Progenitor cell of endocrine pancreas (in vitro differentiated cells): ENCODE measurements at regions not wholly inside any gene's neighbourhood (a gene's known extent, or its start where the extent isn't known, plus 50 kb on each side); places are given as distances from the start of the nearest gene placed in this dataset.

Experiments
- DNase-seq: peaks from one replicate; pipeline ENCODE4 v3.0.0; 2021; ENCODE audit warnings: low spot score; ENCODE audit not compliant: unreplicated experiment
- H3K27ac Mint-ChIP-seq: 2 replicates; pipeline ENCODE4 v1.8.0; 2021; ENCODE audit warnings: mild to moderate bottlenecking, moderate library complexity, mixed read lengths
- H3K27me3 Mint-ChIP-seq: 2 replicates; pipeline ENCODE4 v1.8.0; 2021; ENCODE audit warnings: mixed read lengths
- H3K36me3 Mint-ChIP-seq: 2 replicates; pipeline ENCODE4 v1.8.0; 2022; ENCODE audit warnings: mixed read lengths; ENCODE audit not compliant: insufficient read depth
- H3K4me1 Mint-ChIP-seq: 2 replicates; pipeline ENCODE4 v1.8.0; 2021; ENCODE audit warnings: low read depth, mixed read lengths
- H3K4me3 Mint-ChIP-seq: 2 replicates; pipeline ENCODE4 v1.8.0; 2021; ENCODE audit warnings: low read depth, mild to moderate bottlenecking, moderate library complexity, mixed read lengths
- H3K9me3 Mint-ChIP-seq: 2 replicates; pipeline ENCODE4 v1.8.0; 2021; ENCODE audit warnings: low read depth, mixed read lengths
- CTCF ChIP-seq: fragments of 200-600 bp; sonication (generic); IDR thresholded peaks from one replicate; pipeline ENCODE4 v1.5.0; 2021; ENCODE audit warnings: antibody characterized with exemption, mild to moderate bottlenecking; ENCODE audit not compliant: unreplicated experiment

GRCh38 chr20:62558779-62559178, 83.0 kb upstream of the GATA5 start:
- Mint-ChIP-seq H3K36me3 (no peaks in the 10 kb centered on the region), H3K4me3 (no peak overlapping the region), H3K27me3 (peaks cover 22% of the 10 kb centered on the region), H3K9me3 (no peaks in the 10 kb centered on the region), H3K4me1 (no peaks in the 10 kb centered on the region), H3K27ac (no peak overlapping the region)
- TF ChIP-seq CTCF: no peak
- DNase-seq: no peak

- no peak for DNase-seq
- no peaks in the 10 kb centered on the region for H3K9me3 Mint-ChIP-seq
- no peak for TF ChIP-seq CTCF
- no peaks in the 10 kb centered on the region for H3K36me3 Mint-ChIP-seq
- no peak overlapping the region for H3K4me3 Mint-ChIP-seq
- H3K27ac Mint-ChIP-seq: no peak overlapping the region
- H3K4me1 Mint-ChIP-seq: no peaks in the 10 kb centered on the region
- H3K27me3 Mint-ChIP-seq: peaks cover 19% of the 10 kb centered on the region
These were observed 82.1 kb upstream of the SLCO4A1 start for GRCh38 chr20:62560162-62560561.

GRCh38 chr20:62561182-62561581, 81.1 kb upstream of the SLCO4A1 start:
- Mint-ChIP-seq H3K9me3 (no peaks in the 10 kb centered on the region), H3K4me3 (no peak overlapping the region), H3K36me3 (no peaks in the 10 kb centered on the region), H3K27ac (no peak overlapping the region), H3K4me1 (no peaks in the 10 kb centered on the region), H3K27me3 (peaks cover 16% of the 10 kb centered on the region)
- no peak for DNase-seq
- no peak for TF ChIP-seq CTCF

GRCh38 chr20:62561948-62562347, 80.4 kb upstream of the SLCO4A1 start:
- Mint-ChIP-seq H3K27ac (no peak overlapping the region), H3K36me3 (no peaks in the 10 kb centered on the region), H3K9me3 (no peaks in the 10 kb centered on the region), H3K27me3 (peaks cover 15% of the 10 kb centered on the region), H3K4me3 (no peak overlapping the region), H3K4me1 (no peaks in the 10 kb centered on the region)
- TF ChIP-seq CTCF: no peak
- DNase-seq: no peak

GRCh38 chr20:62562831-62563230, 79.5 kb upstream of the SLCO4A1 start:
- no peak overlapping the region for H3K4me3 Mint-ChIP-seq
- H3K9me3 Mint-ChIP-seq: no peaks in the 10 kb centered on the region

More at GRCh38 chr20:62562831-62563230, 79.5 kb upstream of the SLCO4A1 start:
- TF ChIP-seq CTCF: no peak
- H3K4me1 Mint-ChIP-seq: no peaks in the 10 kb centered on the region
- no peak overlapping the region for H3K27ac Mint-ChIP-seq
- no peaks in the 10 kb centered on the region for H3K36me3 Mint-ChIP-seq
- DNase-seq: no peak
- H3K27me3 Mint-ChIP-seq: peaks cover 11% of the 10 kb centered on the region
